Endothelial cell (in vitro differentiated cells): ENCODE measurements at regions not wholly inside any gene's neighbourhood (a gene's known extent, or its start where the extent isn't known, plus 50 kb on each side); places are given as distances from the start of the nearest gene placed in this dataset.

Source experiments
- DNase-seq: peaks from one replicate; pipeline ENCODE4 v3.0.0; 2021; ENCODE audit warnings: low spot score
- H3K27ac Mint-ChIP-seq: one replicate; pipeline ENCODE4 v1.8.0; 2021; ENCODE audit warnings: mixed read lengths, inconsistent platforms; ENCODE audit not compliant: unreplicated experiment
- H3K27me3 Mint-ChIP-seq: one replicate; pipeline ENCODE4 v1.8.0; 2021; ENCODE audit warnings: mild to moderate bottlenecking, moderate library complexity, mixed read lengths, inconsistent platforms; ENCODE audit not compliant: unreplicated experiment
- H3K36me3 Mint-ChIP-seq: one replicate; pipeline ENCODE4 v1.8.0; 2021; ENCODE audit warnings: mild to moderate bottlenecking, low read depth, mixed read lengths, inconsistent platforms; ENCODE audit not compliant: unreplicated experiment
- H3K4me1 Mint-ChIP-seq: one replicate; pipeline ENCODE4 v1.8.0; 2021; ENCODE audit warnings: mild to moderate bottlenecking, mixed read lengths, inconsistent platforms; ENCODE audit not compliant: unreplicated experiment
- H3K4me3 Mint-ChIP-seq: one replicate; pipeline ENCODE4 v1.8.0; 2021; ENCODE audit warnings: mild to moderate bottlenecking, mixed read lengths, inconsistent platforms; ENCODE audit not compliant: unreplicated experiment
- H3K9me3 Mint-ChIP-seq: one replicate; pipeline ENCODE4 v1.8.0; 2021; ENCODE audit warnings: mixed read lengths, inconsistent platforms; ENCODE audit not compliant: unreplicated experiment
- CTCF ChIP-seq: fragments of 200-600 bp; sonication (generic); IDR thresholded peaks from one replicate; pipeline ENCODE4 v1.5.0; 2021; ENCODE audit warnings: antibody characterized with exemption; ENCODE audit not compliant: unreplicated experiment

- no peak overlapping the region for H3K27ac Mint-ChIP-seq
- DNase-seq = no peak
- no peak overlapping the region for H3K4me3 Mint-ChIP-seq
- H3K9me3 Mint-ChIP-seq = no peaks in the 10 kb centered on the region
- H3K27me3 Mint-ChIP-seq = peaks cover 7% of the 10 kb centered on the region
- peaks cover 9% of the 10 kb centered on the region for H3K4me1 Mint-ChIP-seq
- TF ChIP-seq CTCF = no peak
- H3K36me3 Mint-ChIP-seq = no peaks in the 10 kb centered on the region
Measured at GRCh38 chr2:117603060-117603459, 211.4 kb upstream of the DDX18 start.

GRCh38 chr2:117603567-117603966 is 210.9 kb upstream of the DDX18 start:
- Mint-ChIP-seq H3K4me3 (no peak overlapping the region), H3K27me3 (peaks cover 5% of the 10 kb centered on the region), H3K27ac (no peak overlapping the region), H3K9me3 (no peaks in the 10 kb centered on the region), H3K36me3 (no peaks in the 10 kb centered on the region), H3K4me1 (peaks cover 9% of the 10 kb centered on the region)
- no peak for TF ChIP-seq CTCF
- DNase-seq = no peak

- Mint-ChIP-seq H3K4me3 (no peak overlapping the region), H3K27ac (no peak overlapping the region), H3K9me3 (no peaks in the 10 kb centered on the region), H3K4me1 (peaks cover 4% of the 10 kb centered on the region), H3K27me3 (peaks cover 5% of the 10 kb centered on the region), H3K36me3 (no peaks in the 10 kb centered on the region)
- no peak for DNase-seq
- TF ChIP-seq CTCF = no peak
Measured at GRCh38 chr2:117607202-117607601, 207.3 kb upstream of the DDX18 start.

- no peaks in the 10 kb centered on the region for H3K4me1 Mint-ChIP-seq
- TF ChIP-seq CTCF = no peak
Measured at GRCh38 chr2:117613101-117613500, 201.4 kb upstream of the DDX18 start.

GRCh38 chr2:117614296-117614695 is 200.2 kb upstream of the DDX18 start:
- Mint-ChIP-seq H3K4me1 (no peaks in the 10 kb centered on the region), H3K27me3 (no peaks in the 10 kb centered on the region), H3K36me3 (no peaks in the 10 kb centered on the region), H3K4me3 (no peak overlapping the region), H3K9me3 (no peaks in the 10 kb centered on the region), H3K27ac (no peak overlapping the region)
- no peak for DNase-seq
- no peak for TF ChIP-seq CTCF

More at GRCh38 chr2:117613101-117613500, 201.4 kb upstream of the DDX18 start:
- no peak for DNase-seq
- no peaks in the 10 kb centered on the region for H3K9me3 Mint-ChIP-seq
- no peaks in the 10 kb centered on the region for H3K27me3 Mint-ChIP-seq
- H3K4me3 Mint-ChIP-seq = no peak overlapping the region
- H3K36me3 Mint-ChIP-seq = no peaks in the 10 kb centered on the region
- H3K27ac Mint-ChIP-seq = no peak overlapping the region
